GM18870 (cell line): ENCODE measurements at regions not wholly inside any gene's neighbourhood (a gene's known extent, or its start where the extent isn't known, plus 50 kb on each side); places are given as distances from the start of the nearest gene placed in this dataset.

Experiments
- ATAC-seq: cut with Tn5 transposase; IDR thresholded peaks from one replicate; pipeline ENCODE4 v1.9.1; 2021; ENCODE audit warnings: moderate library complexity; ENCODE audit not compliant: unreplicated experiment

DNA sequence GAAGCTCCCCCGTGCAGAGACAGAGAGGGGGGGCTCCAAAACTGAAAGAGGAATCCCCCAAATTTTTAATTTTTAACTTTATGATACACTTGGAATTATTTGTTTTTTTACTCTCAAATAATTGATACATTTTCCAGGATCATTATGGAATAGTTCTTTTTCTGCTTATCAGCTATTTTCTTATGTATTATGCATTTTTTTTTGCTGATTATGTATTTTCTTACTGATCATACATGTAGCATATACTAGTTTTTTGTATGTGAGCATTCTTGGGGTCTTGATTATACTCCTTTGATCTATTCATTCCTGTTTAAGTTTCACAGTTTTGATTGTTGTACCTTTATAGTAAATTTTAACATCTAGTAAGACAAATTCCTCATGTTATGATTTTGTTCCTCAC lies 55.5 kb upstream of the LDHB start:
- ATAC-seq = no peak

DNA sequence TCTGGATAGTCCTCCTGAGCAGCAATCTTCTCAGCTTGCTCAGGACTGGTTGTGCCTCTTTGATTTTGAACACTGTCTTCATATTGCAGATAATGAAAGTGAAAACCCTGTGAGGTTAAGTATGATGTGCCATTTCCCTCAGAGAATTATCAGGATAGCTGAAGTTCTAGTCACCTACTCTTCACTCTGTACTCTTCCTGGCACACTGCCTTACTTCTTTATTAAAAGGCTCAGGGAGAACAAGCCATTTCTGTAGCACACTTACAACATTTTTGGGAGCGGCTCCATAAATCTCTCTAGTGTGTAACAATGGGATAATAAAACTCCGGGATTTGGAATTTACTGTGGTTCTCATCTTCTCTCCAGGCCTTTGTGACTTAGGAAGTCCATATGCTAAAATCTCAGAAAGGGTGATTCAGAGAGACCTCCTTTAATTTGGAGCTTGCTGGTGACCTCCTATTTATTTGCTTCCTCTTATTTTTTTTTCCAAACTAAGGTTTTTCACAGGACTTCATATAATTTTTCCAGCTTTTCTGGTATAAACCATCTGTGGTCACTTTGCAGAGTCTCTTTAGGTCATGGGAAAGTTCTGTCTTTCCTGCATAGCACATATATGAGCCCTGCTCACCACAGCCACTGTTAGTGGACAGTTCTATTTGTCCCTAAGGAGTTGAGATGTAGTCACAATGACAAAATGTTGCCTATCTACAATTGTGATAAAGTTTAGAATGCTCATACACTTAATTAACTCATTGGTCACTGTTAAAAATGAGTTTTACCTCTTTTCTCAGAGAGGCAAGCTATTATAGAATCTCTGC lies 53.5 kb upstream of the LDHB start:
- ATAC-seq = peak; percentile 81
